GM19468 (cell line): ENCODE measurements at regions not wholly inside any gene's neighbourhood (a gene's known extent, or its start where the extent isn't known, plus 50 kb on each side); places are given as distances from the start of the nearest gene placed in this dataset.
A peak's percentile ranks its signal among the peaks of the same experiment; 100 is the strongest.
"Not testable (repeated sequence)": the region's sequence is repeated elsewhere in the genome, so short reads cannot be mapped to it uniquely, and the experiment has no call there.

Source experiments
- ATAC-seq: cut with Tn5 transposase; IDR thresholded peaks from one replicate; pipeline ENCODE4 v1.9.1; 2021; ENCODE audit warnings: mild to moderate bottlenecking, moderate library complexity, moderate number of reproducible peaks; ENCODE audit not compliant: unreplicated experiment; ENCODE audit errors: extremely low read depth

DNA sequence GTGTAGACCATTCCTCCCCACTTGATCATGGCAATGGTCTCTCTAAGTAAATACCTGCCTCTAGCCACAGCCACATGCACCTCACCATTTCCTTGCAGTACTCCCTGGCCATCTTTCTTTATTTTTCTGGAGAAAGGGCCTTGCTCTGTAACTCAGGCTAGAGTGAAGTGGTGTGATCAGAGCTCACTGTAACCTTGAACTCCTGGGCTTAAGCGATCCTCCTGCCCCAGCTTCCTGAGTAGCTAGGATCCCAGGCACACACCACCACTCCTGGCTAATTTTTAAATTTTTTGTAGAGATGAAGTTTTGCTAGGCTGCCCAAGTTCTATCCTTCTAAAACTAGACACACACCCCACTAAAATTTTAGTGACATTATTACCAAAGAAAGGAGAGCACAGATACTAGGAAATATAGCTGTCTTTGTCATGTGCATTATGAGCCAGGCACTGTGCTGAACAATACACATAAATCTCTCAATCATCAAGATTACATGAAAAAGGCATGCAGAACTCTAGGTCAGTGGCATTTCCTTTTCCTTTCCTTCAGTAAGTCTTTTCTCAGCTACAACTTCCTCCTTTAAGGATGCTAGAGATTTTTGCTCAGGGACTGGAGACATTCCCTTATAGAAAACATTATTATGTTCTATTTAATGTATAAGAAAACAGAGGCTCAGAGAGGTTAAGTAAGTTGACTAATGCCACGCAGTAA is 95.0 kb upstream of the SERBP1 start:
- ATAC-seq, result no peak

DNA sequence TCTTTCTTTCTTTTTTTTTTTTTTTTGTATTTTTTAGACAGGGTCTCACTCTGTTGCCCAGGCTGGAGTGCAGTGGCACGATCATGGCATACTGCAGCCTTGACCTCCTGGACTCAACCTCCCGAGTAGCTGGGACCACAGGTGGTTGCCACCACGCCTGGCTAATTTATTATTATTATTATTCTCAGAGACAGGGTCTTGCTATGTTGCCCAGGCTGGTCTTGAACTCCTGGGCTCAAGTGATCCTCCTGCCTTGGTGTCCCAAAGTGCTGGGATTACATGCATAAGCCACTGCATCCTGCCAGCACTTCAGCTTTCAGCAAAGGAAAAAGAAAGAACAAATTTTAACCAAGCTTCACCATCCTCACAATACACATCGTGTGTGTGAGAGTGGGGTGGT is 97.9 kb upstream of the SERBP1 start:
- ATAC-seq, result no peak

GRCh38 chr1:67530071-67530470 is 99.9 kb upstream of the SERBP1 start:
- no peak for ATAC-seq

GRCh38 chr1:67532452-67533216 is 102.4 kb upstream of the SERBP1 start:
- no peak for ATAC-seq

GRCh38 chr1:67534627-67535065 is 104.4 kb upstream of the SERBP1 start:
- no peak for ATAC-seq

GRCh38 chr1:67535474-67535873 is 105.3 kb upstream of the SERBP1 start:
- peak; percentile 24 for ATAC-seq

DNA sequence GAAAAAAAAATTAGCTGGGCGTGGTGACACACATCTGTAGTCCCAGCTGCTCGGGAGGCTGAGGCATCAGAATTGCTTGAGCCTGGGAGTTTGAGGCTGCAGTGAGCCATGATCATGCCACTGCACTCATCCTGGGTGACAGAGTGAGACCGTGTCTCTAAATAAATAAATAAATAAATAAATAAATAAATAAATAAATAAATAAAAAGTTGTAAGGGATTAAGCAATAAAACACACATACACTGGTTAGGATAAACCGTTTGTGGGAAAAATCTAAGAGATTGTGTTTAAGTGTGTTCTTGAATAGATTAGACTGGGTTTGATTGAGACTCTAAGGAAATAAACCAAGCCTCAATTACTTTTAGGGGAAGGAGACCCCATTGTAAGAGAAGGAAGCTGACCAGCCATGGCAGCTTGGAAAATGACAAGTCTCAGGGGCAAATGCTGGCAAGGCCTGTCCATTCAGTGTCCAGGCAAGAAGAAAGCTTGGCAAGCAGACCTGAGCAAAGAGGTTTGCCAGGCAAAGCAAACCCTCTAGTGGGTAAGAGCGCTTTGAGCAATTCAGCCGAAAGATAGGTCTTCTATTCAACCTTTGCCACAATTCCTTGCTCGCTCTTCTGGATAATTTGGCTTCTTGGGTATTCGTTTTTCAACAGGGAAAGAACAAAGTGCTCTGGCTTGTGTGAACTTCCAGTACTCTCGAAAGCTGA is 106.9 kb upstream of the SERBP1 start:
- no peak for ATAC-seq

- ATAC-seq, result no peak
These were observed 107.4 kb upstream of the SERBP1 start for GRCh38 chr1:67537667-67538018.

GRCh38 chr1:67540025-67540732 is 110.0 kb upstream of the SERBP1 start:
- no peak for ATAC-seq

DNA sequence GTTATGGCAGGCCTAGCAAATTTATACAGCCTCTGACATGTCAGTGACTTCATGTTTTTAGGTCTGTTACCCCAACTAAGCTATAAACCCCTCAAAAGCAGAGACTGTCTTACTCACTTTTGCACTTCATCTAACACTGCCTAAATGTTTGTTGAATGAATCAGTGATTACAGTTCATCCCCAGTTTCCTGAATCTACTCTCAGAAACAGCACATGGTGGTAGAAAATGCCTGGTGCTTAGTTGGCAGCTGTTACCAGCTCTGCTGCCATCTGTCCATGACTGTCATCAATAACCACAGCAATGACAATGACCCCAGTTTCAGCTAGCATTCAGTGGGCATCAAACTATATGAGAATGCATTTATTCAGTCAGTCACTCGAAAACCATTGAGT is 110.5 kb upstream of the SERBP1 start:
- no peak for ATAC-seq

GRCh38 chr1:67542747-67543146 is 112.5 kb upstream of the SERBP1 start:
- no peak for ATAC-seq

GRCh38 chr1:67544921-67545320 is 114.7 kb upstream of the SERBP1 start:
- no peak for ATAC-seq

DNA sequence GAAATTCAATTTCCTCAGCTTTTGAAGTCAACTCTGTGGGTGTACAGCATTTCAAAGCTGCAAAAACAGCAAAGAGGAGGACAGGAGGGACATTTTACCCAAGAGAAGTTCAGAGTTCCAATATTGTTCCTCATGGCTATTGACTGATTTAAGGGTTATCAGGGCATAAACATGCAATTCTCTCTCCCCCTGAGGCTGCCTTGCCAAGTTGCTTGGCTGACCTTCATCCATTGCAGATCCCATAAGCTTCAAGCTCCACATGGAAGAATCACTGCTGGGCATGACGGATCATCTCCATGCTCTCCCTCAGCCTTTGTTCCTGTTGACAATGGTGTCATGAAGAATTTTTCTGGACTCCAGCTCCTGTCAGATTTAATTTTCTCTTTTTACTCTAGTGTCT is 115.2 kb upstream of the SERBP1 start:
- no peak for ATAC-seq

DNA sequence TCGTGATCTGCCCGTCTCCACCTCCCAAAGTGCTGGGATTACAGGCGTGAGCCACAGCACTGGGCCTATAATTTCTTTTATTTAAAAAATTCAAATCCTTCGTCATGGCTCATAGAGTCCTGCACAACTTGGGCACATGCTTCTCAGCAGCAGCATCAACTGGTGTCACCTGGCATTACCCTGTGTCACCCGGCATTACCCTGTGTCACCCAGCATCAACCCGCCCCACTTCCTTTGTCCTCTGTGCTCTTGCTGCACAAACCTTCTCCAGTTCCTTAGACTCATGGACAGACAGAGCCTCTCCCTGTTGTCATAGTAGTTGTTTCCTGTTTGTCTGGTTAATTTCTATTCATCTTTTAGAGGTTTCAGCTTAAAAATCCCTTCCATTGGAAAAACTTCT is 121.2 kb upstream of the SERBP1 start:
- no peak for ATAC-seq

DNA sequence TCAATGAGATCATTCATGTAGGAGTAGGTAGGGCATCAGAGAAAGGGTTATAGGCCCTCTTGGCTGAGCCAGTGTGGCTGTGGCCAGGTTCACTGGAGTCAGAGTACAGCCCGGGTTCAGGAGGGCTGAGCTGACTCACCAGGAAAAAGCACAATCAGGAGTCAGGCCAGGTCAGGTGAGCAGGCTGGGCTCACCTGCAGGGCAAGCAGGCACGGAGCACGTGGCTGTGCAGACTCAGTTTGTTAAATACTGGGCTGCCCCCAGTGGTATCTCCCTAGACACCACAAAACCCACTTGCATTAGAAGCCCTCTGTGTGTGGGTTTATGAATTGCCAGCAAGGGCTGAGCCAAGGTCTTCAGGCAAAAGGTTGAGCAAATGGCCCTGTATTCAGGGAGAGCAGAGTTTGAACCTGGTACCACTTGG is 122.1 kb upstream of the SERBP1 start:
- no peak for ATAC-seq

DNA sequence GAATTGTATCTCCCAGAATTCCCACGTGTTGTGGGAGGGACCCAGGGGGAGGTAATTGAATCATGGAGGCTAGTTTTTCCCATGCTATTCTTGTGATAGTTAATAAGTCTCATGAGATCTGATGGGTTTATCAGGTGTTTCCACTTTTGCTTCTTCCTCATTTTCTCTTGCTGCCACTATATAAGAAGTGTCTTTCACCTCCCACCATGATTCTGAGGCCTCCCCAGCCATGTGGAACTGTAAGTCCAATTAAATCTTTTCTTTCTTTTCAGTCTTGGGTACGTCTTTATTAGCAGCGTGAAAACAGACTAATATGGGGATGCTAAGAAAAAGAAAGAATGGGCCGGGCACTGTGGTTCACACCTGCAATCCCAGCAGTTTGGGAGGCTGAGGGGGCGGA is 124.0 kb upstream of the SERBP1 start:
- ATAC-seq, result not testable (repeated sequence)

DNA sequence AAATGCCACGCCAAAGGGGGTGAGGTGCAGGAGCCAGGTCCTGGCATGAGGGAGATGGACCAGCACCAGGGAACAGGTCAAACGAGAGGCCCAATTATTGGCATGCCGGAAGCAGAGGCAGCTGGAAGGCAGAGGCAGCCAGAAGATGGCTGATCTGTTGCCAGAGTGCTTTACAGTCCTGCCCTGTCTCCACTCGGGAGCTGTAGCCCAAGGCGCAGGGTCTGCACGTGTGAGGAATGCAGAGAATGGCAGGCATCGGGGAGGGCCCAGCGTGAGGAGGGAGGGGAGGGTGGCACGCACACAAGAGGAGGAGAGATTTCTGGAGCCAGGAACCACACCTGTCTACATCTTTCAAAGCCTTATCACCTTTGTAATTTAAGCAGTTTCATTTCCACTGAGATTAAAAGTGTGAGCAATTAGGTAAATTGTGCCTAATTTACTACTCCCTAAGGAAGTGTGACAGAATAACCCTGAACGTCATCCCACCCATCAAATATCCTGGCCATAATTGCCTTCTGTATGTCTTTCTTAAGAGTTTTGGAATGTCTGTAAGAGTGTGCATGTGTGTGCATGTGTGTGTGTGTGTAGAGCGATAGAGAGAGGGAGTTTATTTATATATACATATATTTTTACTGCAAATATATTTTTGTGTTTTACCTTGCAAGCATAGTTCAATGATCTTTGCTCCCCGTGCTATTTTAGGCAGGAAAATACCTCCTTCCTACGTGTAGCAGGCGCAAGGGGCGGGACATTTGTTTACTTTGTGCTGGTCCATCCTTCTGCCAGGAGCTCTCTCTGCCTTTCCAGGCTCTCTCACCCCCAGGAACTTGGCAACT is 125.5 kb upstream of the SERBP1 start:
- no peak for ATAC-seq

- no peak for ATAC-seq
These were observed 126.2 kb upstream of the SERBP1 start for GRCh38 chr1:67556297-67556900.

- no peak for ATAC-seq
These were observed 127.1 kb upstream of the GADD45A start for GRCh38 chr1:67557696-67558448.
